Hepatocyte (in vitro differentiated cells): ENCODE measurements at regions not wholly inside any gene's neighbourhood (a gene's known extent, or its start where the extent isn't known, plus 50 kb on each side); places are given as distances from the start of the nearest gene placed in this dataset.

Experiments used
- EZH2 ChIP-seq: fragments of 200-600 bp; sonication (generic); IDR thresholded peaks from 2 replicates; pipeline ENCODE4 v1.6.1; 2016; ENCODE audit warnings: antibody characterized with exemption, mild to moderate bottlenecking, borderline replicate concordance
- TF ChIP-seq, protein P1 (sequence below): fragments of 200-600 bp; sonication (generic); IDR thresholded peaks from 2 replicates; pipeline ENCODE4 v1.5.1; 2016; ENCODE audit warnings: antibody characterized with exemption, mild to moderate bottlenecking; ENCODE audit not compliant: poor library complexity

DNA sequence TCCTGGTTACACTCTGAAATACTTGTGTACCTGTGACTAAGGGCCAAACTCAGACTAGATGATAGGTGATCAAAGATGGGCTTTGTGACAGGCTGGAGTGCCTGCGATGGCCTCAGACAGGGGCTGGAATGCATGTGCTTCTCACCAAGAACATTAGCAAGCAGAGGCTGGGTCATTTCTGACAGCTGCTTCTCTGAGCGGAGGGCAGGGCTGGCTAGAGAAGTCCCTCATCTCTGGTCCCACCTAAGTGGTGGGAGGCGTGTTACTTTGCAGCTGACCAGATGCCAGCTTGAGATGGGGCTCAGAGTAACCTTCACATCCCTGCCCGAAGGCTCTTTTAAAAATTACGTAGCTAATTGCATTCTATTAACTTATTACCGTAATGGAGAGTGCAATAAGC is 106.8 kb upstream of the RTL1 start:
- TF ChIP-seq, protein P1, sequence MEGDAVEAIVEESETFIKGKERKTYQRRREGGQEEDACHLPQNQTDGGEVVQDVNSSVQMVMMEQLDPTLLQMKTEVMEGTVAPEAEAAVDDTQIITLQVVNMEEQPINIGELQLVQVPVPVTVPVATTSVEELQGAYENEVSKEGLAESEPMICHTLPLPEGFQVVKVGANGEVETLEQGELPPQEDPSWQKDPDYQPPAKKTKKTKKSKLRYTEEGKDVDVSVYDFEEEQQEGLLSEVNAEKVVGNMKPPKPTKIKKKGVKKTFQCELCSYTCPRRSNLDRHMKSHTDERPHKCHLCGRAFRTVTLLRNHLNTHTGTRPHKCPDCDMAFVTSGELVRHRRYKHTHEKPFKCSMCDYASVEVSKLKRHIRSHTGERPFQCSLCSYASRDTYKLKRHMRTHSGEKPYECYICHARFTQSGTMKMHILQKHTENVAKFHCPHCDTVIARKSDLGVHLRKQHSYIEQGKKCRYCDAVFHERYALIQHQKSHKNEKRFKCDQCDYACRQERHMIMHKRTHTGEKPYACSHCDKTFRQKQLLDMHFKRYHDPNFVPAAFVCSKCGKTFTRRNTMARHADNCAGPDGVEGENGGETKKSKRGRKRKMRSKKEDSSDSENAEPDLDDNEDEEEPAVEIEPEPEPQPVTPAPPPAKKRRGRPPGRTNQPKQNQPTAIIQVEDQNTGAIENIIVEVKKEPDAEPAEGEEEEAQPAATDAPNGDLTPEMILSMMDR: no peak
- no peak for TF ChIP-seq EZH2
